ENCODE measurements at regions not wholly inside any gene's neighbourhood (a gene's known extent, or its start where the extent isn't known, plus 50 kb on each side); places are given as distances from the start of the nearest gene placed in this dataset.

- DNase-seq (ENCODE audit: low spot score): no peak
Observed at GRCh38 chr14:101706509-101707067, 54.9 kb upstream of the PPP2R5C start.

DNA sequence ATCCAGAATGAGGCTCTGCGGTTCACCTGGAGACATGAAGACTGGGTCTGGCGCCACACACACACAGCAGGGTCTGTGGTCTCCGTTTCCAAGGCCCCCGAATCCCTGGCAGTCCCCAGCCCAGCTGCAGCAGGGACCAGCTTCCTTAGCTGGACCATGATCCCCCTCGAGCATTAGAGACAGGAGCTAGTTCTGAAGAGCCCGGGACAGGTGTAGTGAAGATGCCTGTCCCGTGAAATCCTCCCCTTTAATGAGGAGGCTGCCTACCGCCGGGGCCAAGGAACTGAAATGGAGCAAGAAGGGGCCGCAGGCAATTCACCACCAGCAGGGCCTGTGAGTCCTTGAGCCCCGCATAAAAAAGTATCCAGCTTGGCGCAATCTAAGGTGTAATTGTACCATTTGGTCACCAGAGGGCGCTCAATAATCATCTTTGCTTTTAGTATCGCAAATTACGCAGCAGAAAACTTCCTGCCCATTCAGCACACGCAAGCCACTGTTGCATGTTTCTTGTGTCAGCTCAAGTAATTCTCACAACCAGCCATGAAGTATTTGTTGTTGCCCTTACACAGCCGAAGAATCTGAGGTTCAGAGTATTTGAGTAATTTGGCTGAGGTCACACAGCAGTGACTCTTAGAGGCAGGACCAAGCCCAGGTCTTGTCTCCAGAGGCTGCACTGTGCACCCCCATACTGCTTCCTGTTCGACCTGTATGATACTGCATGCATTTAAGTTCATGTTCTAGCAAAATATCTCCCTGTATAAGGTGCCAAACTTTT is 54.3 kb upstream of the PPP2R5C start:
- peak; percentile 85 for DNase-seq (ENCODE audit: low spot score)

DNA sequence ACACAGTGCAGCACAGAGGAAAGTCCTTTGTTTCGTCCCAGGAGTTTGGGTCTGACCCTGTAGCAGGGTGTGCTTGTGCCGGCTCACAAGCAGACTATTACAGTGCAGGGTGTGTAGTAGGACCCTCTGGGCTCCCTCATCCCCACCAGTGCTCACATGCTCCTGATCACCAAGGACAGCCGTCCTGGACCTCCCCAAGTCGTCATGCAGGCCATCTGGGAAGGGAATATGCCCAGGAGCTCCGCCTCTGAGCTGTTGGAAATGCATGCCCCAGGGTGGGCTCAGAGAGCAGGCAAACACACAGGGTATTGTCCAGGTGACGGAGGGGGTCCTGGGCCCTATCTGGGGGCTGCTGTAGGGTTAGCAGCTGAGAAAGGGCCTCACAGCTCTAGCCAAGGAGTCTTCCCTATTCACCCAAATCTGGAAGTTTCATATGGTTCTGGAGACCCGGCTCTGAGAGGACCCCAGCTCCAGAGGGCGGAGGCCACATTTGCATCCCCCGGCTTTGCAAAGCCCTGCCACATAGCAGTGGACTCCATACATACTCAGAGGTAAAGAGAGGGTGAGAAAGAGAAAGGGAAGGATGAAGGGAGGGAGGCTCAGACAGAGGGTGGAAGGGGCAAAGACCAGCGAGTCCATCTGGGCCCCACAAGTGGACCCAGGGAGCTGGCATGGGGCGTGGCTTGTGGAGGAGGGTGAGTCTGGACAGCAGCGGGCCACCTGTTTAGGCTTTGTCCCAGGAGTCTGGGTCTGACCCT is 53.5 kb upstream of the PPP2R5C start:
- DNase-seq (ENCODE audit: low spot score): no peak

DNA sequence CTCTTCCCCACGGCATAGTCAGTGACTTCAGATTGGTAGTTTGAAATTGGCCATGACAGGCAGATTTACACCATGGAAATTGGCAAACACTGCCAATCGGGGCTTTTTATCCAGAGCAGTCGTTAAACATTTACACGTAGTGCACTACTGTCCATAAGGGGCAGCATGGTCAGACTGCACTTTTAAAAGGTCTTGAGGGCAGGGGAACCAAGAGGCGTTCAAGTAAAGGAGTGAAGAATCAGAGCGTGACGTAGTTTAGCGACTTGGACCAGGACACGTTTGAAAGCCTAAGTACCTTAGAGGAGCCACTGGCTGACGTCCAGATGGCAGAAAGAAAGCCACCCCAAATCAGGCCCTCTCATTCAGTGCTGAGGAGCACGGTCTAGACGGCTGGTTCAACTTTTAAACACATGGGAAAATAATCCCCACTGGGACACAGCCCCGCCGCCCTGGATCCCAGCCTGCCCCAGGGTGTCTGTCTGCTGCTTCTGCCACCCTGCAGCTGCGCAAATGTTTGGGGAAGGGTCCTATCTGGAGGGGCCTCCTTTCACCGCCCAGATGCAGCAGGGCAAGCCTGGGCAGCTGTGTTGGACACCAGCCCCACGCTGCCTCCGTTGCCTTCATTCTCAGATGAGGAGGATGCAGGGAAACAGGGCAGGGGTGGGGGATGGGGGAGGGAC is 52.5 kb upstream of the PPP2R5C start:
- no peak for DNase-seq (ENCODE audit: low spot score)

GRCh38 chr14:101709533-101709881 is 52.0 kb upstream of the PPP2R5C start:
- no peak for DNase-seq (ENCODE audit: low spot score)

DNA sequence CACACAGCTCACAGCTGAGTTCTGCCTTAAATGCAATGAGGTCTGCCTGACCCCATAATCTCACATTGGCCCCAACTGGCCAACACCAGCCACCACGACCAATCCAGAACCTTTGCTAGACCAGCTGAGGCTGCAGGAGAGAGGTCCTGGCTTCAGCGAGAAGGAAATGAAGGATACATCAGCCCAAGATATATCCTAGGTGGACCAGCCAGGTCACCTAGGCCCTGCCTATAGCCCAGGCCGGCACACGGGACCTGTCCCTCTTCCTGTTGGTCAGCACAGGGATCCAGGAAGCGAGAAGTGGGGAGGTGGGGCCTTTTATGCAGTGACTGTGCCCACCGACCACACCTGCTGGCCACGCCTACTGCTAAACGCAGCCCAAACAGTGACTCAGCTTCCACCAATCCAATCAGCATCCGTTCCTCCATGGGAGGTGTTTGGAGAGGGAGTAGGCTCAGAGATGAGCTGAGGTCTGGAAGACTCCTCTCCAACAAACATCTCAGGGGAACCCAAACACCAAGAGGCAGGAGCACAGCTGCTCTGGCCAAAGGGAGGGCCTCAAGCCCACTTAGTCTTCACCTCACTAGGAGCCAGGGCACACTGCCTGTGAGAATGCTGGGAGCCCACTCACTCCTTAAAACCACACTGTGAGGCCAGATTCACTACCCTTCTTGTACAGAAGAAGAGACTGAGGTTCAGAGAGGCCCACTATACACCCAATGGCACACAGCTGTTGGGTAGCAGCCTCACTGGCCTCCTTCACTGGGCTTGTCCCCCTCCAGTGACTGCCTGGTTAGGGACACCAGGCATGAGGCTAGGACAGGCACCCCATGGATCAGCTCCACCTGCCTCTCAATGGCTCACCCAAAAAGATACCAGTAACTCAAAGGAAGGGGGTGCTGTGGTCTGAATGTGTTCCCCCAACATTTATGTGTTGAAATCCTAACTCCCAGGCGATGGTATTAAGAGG is 51.3 kb upstream of the PPP2R5C start:
- no peak for DNase-seq (ENCODE audit: low spot score)

DNA sequence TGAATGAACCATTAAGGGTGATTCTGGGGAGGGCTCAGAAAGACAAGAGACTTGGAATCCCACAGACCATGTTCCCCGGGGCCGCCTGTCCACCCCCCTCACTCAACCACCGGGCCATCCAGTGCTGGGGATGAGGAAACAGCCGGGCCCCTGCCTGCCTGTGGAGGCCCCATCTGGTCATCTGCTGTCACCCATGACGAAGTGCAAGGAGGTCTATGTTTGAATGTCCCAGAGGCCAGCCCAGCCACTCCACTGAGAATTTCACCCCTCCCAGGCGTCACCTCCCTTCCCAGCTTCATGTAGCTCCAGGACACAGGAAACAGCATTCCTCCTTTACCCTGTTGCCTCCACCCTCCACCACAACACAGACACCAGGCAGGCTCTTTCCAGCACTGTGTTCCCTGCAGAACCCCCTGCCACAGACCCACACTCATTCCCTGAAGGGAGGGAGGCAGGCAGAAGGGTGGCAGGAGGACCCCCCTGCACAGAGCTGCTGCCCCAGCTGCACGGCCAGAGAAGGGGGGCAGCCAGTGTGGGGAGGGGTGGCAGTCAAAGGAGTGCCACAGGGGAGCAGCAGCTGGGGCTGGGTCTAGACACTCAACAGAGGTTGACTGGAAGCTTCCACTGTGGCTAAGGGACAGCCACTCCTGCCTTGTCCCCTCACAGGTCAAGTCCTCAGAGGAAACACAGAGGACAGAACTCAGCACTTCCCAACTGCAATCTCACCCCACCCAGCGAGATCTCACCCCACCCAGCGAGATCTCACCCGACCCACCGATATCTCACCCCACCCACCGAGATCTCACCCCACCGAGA is 50.3 kb upstream of the PPP2R5C start:
- no peak for DNase-seq (ENCODE audit: low spot score)

Data from Ammon's horn (tissue), 1 donor.